ENCODE measurements at regions not wholly inside any gene's neighbourhood (a gene's known extent, or its start where the extent isn't known, plus 50 kb on each side); places are given as distances from the start of the nearest gene placed in this dataset.

GRCh38 chr11:116086426-116086825 is 582.2 kb upstream of the CADM1 start:
- DNase-seq (ENCODE audit: low read depth), result no peak

GRCh38 chr11:116085031-116085635 is 580.9 kb upstream of the CADM1 start:
- no peak for DNase-seq (ENCODE audit: low read depth)

- no peak for DNase-seq (ENCODE audit: low read depth)
Observed at GRCh38 chr11:116084511-116084910, 580.3 kb upstream of the CADM1 start.

GRCh38 chr11:116082256-116082655 is 578.0 kb upstream of the CADM1 start:
- no peak for DNase-seq (ENCODE audit: low read depth)

GRCh38 chr11:116079580-116079979 is 575.4 kb upstream of the CADM1 start:
- DNase-seq (ENCODE audit: low read depth), result no peak

- DNase-seq (ENCODE audit: low read depth), result peak; percentile 48
Observed at GRCh38 chr11:116078101-116078591, 573.9 kb upstream of the CADM1 start.

- no peak for DNase-seq (ENCODE audit: low read depth)
Observed at GRCh38 chr11:116077092-116077491, 572.9 kb upstream of the CADM1 start.

GRCh38 chr11:116073854-116074837 is 569.9 kb upstream of the CADM1 start:
- DNase-seq (ENCODE audit: low read depth), result peak; percentile 57

- DNase-seq (ENCODE audit: low read depth), result peak; percentile 12
Observed at GRCh38 chr11:116072601-116073410, 568.6 kb upstream of the CADM1 start.

GRCh38 chr11:116072133-116072532 is 567.9 kb upstream of the CADM1 start:
- DNase-seq (ENCODE audit: low read depth), result no peak

- DNase-seq (ENCODE audit: low read depth), result no peak
Observed at GRCh38 chr11:116071241-116071640, 567.0 kb upstream of the CADM1 start.

GRCh38 chr11:116070520-116070919 is 566.3 kb upstream of the CADM1 start:
- DNase-seq (ENCODE audit: low read depth), result no peak

- DNase-seq (ENCODE audit: low read depth), result no peak
Observed at GRCh38 chr11:116066777-116067176, 562.6 kb upstream of the CADM1 start.

GRCh38 chr11:116065986-116066385 is 561.8 kb upstream of the CADM1 start:
- no peak for DNase-seq (ENCODE audit: low read depth)

GRCh38 chr11:116065191-116065895 is 561.1 kb upstream of the CADM1 start:
- no peak for DNase-seq (ENCODE audit: low read depth)

- peak; percentile 29 for DNase-seq (ENCODE audit: low read depth)
Observed at GRCh38 chr11:116062490-116063171, 558.4 kb upstream of the CADM1 start.

GRCh38 chr11:116062129-116062489 is 557.9 kb upstream of the CADM1 start:
- peak; percentile 22 for DNase-seq (ENCODE audit: low read depth)

GRCh38 chr11:116061322-116061721 is 557.1 kb upstream of the CADM1 start:
- DNase-seq (ENCODE audit: low read depth), result no peak

- no peak for DNase-seq (ENCODE audit: low read depth)
Observed at GRCh38 chr11:116059919-116060318, 555.7 kb upstream of the CADM1 start.

GRCh38 chr11:116057000-116057399 is 552.8 kb upstream of the CADM1 start:
- DNase-seq (ENCODE audit: low read depth), result no peak

GRCh38 chr11:116055064-116055463 is 550.8 kb upstream of the CADM1 start:
- no peak for DNase-seq (ENCODE audit: low read depth)

Measured in M059J (cell line).